ENCODE measurements at regions not wholly inside any gene's neighbourhood (a gene's known extent, or its start where the extent isn't known, plus 50 kb on each side); places are given as distances from the start of the nearest gene placed in this dataset.

- TF ChIP-seq CTCF (conservative IDR thresholded peaks at IDR 0.05; ENCODE audit: low read depth, low read length): no peak
- TF ChIP-seq EZH2 (IDR thresholded peaks at IDR 0.05; ENCODE audit: borderline replicate concordance, low read depth, low read length, poor library complexity, severe bottlenecking): no peak
These were observed 133.0 kb upstream of the LMCD1 start for GRCh38 chr3:8368598-8368997.

Data from A673 (cell line).